NCI-H2107 treated with DMSO at 0.1 percent for 48 hours (cell line): ENCODE measurements at regions not wholly inside any gene's neighbourhood (a gene's known extent, or its start where the extent isn't known, plus 50 kb on each side); places are given as distances from the start of the nearest gene placed in this dataset.
"Not testable (repeated sequence)": the region's sequence is repeated elsewhere in the genome, so short reads cannot be mapped to it uniquely, and the experiment has no call there.

ENCODE experiments used
- DNase-seq: peaks from one replicate; lab custom pipeline; 2025; ENCODE audit not compliant: unreplicated experiment; lab: John Stamatoyannopoulos, UW

DNA sequence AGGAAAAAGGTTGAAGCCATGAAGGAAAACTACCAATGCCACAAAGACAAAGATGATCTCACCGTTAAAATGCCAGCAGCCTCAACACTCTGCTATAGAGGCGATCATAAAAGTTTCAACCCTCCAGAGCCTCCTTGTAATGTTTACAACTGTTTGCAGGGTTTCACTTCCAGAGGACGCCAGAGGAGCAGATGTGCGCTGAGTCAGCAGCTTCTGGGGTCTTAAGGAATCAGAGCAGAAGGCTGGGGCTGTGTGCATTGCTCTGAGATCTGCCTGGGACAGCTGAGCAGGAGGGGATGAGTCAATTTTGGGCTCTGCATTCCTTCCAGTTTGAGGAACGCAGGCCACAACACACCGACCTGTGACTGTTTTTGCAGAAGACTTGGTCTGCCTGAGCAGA is 98.3 kb downstream of the TMEM130 start:
- no peak for DNase-seq

DNA sequence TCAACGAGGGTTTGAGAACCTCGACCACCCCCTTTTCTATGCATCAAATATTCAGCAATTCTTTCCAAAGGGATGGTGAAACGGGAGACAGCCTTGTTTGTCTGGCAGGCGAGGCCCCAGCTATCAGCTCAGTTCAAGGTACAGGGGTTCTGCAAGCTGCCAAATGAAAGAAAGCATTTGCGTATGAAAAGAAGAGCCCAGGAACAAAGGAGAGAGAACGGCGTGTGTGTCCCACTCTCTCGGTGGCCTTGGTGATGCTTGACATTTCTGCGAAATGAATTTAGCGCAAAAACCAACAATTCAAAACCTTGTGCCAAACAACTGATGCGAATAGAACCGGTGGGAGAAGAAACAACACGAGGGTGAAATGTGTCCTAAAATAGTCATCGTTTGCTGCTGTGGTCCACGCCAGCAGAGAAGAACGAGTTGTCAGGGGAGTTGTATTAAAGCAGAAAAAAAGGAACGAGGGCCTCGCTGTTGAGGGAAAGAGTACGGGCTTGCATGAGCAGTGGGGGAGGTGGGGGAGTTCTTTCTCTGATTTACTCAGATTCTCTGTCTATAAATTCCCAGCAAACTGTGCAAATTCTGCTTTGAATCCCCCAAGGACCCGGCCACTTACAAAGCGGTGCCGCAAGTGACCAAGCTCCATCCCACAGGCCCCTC is 97.7 kb downstream of the TMEM130 start:
- no peak for DNase-seq

DNA sequence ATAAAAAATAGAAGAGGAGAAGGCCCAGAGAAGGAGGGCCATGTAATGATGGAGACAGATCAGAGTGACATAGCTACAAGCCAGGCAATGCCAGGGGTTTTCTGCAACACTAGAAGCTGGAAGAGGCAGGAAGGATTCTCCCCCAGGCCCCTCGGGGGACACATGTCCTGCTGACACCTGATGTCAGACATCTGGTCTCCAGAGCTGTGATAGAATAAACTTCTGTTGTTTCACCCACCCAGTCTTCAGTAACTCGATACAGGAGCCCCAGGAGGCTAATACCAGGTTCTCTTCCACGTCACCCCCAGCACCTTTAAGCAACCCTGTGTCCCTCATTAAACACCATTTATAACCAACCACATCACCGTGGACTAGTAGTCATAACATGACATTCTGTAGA is 94.9 kb downstream of the TMEM130 start:
- DNase-seq, result no peak

DNA sequence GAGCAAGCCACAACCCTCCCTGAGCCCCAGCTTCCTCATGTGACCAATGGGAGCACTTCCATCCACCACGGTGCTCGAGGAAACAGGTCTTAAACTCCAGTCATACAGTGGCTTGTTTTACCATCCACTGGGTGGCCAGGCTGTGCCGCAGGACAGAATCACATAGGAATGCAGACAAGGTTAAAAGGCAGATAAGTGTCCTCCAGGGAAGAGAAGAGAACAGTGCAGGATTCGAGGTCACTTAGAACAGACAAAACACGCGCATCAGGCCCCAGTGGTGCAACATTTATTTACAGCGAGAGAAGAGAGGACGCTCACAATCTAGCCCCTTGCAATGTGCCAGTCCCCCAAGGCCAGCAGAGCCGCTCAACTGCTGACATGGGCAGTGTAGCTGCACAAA is 92.8 kb downstream of the TMEM130 start:
- DNase-seq, result no peak

DNA sequence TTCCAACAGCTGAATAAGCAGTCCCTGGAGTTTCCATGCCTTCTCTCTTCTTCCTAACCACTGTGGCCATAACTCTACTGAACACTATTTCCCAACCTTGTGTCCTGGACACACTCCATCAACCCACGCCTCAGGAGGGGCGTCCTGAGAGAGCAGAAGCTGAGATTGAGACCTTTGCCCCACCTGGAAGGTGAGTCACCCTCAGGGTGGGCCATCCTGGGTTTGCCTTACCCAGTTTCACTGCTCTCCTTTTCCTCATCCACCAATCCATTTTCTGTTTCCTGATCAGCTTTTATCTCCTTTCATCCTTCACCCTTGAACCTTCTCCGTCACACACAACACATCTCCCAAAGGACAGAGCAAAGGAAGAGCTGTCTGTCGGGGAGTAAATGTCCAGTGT is 91.4 kb downstream of the TMEM130 start:
- no peak for DNase-seq

DNA sequence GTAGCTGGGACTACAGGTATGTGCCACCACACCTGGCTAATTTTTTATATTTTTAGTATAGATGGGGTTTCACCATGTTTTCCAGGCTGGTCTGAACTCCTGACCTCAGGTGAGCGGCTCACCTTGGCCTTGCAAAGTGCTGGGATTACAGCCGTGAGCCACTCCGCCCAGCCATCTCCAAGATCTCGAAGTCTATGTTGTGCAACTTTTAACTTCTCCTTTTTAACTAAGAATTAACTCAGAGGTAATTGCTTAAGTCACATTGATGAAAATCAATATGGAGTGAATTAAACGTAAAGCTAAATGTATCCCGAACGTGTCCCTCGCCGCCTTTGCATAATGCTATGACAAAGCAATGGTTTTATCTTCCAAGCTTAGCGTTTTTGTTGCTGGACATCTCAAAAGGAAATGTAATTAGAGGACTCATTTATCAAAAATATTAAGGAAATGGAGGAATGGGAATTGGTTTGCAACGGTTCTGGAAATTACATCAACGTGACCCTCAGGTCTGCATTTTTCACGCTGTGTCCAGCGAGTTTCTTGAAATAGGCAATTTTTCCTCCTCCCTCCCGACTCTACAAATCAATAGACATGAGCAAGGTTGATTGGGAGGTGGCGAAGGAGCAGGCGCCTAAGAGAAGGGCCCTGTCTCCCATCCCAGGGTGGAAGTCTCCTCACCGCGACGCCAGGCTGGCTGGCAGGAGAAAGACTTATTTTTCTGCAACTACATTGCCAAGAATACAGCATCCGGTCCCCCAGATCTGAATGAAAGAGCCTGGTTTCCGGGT is 89.8 kb downstream of the TMEM130 start:
- no peak for DNase-seq

DNA sequence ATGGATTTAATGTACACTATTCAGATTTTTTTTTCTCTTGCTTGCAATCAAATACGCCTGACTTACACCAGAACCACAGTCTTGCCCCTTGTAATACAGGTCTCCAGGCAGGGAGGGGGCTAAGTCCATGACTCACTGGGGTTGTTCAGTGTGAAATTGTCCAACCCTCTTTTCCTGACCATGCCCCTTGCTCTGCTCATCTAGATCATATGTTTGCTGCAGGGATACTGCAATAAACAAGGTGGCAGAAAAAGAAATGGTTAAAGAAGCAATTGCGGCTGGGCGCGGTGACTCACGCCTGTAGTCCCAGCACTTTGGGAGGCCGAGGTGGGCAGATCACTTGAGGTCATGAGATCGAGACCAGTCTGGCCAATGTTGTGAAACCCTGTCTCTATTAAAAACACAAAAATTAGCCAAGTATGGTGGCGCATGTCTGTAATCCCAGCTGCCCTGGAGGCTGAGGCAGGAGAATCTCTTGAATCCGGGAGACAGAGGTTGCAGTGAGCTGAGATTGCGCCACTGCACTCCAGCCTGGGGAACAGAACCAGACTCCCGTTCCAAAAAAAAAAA is 85.5 kb downstream of the TMEM130 start:
- no peak for DNase-seq

DNA sequence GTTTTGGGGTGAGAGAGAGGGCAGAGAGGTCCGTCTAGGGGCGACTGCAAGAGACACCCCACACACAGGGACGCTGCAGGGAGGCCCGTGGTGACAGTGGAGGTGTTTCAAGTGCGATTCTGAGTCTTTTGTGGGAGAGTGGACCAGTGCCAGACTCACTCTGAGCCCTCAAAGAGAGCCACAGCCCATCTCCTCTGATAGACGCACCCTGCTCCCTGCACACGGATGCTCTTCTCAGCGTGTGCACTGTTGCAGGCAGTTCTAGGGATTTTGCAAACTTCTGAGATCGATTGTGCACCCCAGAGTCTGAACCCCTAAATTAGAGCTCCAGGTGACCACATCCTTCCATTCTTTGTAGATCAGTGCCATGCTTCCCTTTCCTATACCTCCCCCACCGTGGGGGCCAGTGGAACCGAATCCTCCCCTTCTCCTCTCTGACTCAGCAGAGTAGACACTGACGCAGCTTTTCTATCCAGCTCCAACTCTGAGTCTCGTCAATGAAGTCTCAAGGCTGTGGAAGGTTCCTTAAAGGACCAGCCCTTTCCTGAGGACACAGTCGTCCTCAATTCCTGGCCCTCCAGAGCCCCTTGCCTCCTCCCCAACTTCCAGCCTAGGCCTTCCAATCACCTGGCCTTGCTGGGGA is 83.8 kb downstream of the TMEM130 start:
- no peak for DNase-seq

DNA sequence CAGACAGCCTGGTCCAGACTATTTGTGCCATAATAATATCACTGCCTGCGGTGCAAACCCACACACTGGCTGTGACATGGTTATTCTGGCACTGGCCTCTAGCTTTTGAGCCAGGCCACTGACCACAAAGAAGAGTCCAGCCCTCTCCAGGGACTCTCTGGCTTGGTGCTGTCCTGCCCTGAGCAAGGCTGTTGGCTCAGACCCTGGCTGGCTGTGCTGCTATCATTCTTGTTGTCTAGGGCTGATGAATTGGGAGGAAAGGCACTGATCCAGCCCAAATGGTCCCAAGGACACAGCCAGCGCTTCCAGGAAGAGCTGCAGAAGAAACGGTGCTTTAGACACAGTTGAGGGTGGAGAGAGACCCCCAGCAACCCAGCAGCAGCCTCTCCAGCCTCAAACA is 80.8 kb downstream of the TMEM130 start:
- no peak for DNase-seq

DNA sequence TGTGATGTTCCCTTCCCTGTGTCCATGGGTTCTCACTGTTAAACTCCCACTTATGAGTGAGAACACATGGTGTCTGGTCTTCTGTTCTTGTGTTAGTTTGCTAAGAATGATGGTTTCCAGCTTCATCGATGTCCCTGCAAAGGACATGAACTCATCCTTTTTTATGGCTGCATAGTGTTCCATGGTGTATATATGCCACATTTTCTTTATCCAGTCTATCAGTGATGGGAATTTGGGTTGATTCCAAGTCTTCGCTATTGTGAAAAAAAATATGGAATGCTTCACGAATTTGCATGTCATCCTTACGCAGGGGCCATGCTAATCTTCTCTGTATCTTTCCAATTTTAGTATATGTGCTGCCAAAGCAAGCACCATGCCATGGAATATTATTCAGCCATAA is 75.4 kb downstream of the TMEM130 start:
- DNase-seq, result not testable (repeated sequence)

DNA sequence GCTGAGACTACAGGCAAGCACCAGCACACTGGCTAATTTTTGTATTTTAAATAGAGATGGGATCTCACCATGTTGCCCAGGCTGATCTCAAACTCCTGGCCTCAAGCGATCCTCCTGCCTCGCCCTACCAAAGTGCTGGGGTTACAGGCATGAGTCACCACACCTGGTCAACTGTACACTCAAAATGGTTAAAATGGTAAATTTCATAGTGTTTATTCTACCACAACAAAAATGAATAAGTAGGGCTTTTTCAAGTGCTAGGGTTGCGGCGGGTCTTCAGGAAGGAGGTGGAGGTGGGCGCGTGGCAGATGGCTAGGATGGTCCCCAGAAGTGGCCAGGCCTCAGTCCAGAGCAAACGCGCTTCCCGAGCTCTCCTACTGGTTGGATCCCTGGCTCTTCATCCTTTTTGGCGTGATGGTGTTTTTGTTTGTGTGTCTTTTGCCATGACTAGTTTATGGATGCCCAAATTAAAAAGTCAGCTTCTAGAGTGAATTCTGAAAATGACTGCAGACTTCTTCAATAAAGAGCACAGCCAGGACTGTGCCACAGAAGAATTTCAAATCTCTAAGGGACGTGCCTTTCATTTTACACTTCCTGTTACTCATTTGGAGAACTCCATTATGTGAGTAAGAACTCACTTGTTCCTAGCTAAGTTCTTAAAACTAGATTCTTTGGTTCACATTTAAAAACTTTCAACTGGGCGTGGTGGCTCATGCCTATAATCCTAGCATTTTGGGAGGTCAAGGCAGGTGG is 73.9 kb downstream of the TMEM130 start:
- DNase-seq, result no peak
